HEK293 (cell line): ENCODE measurements at regions not wholly inside any gene's neighbourhood (a gene's known extent, or its start where the extent isn't known, plus 50 kb on each side); places are given as distances from the start of the nearest gene placed in this dataset.

Experiments
- CTCF ChIA-PET: fragments of 350-600 bp; formaldehyde crosslinking; extraction: SDS; loops from one replicate; lab custom pipeline; 2021; ENCODE audit warnings: antibody characterized with exemption; lab: Yijun Ruan, JAX
- POLR2A ChIA-PET: fragments of 300-600 bp; formaldehyde crosslinking; extraction: SDS; loops from one replicate; lab custom pipeline; 2020; ENCODE audit warnings: antibody characterized with exemption, inconsistent platforms; lab: Yijun Ruan, JAX
- H3K27ac ChIP-seq: fragments of 200-500 bp; sonication (Bioruptor generic); 2 replicates; pipeline ENCODE4 v1.5.1; 2014; ENCODE audit warnings: low read depth, low read length, control low read depth, inconsistent platforms; ENCODE audit errors: extremely low read depth
- H3K36me3 ChIP-seq, 2 experiments: fragments of 200-500 bp in 1 of 2; sonication (Bioruptor generic) in 1 of 2; 1 replicate in 1 of 2; 2 replicates in 1 of 2; pipeline ENCODE4 v1.5.1; 2014 to 2017; ENCODE audit warnings: inconsistent platforms in 2 of 2, low read length in 2 of 2; ENCODE audit not compliant: control insufficient read depth in 2 of 2, insufficient read depth in 1 of 2
- H3K4me1 ChIP-seq: fragments of 200-500 bp; sonication (Bioruptor generic); 2 replicates; pipeline ENCODE4 v1.5.1; 2014; ENCODE audit warnings: mild to moderate bottlenecking, low read length, inconsistent platforms; ENCODE audit not compliant: control insufficient read depth, insufficient read depth
- H3K4me3 ChIP-seq: 2 replicates; pipeline ENCODE4 v1.5.1; 2011; ENCODE audit warnings: low read depth, mild to moderate bottlenecking, control low read depth, low read length, moderate library complexity
- H3K9me3 ChIP-seq: fragments of 200-500 bp; sonication (Bioruptor generic); 2 replicates; pipeline ENCODE4 v1.5.1; 2014; ENCODE audit warnings: low read depth, low read length, inconsistent platforms; ENCODE audit not compliant: control insufficient read depth, insufficient read depth
- BCL11A ChIP-seq: fragments of 450-650 bp; formaldehyde crosslinking; IDR thresholded peaks from 2 replicates; pipeline ENCODE4 v1.5.1; 2016; ENCODE audit warnings: low read depth, missing biosample characterization, missing genetic modification characterization
- HOXD13 ChIP-seq: sonication (generic); formaldehyde crosslinking; IDR thresholded peaks from 2 replicates; pipeline ENCODE4 v1.8.0; 2022; ENCODE audit warnings: missing genetic modification reagents, borderline replicate concordance
- KLF7 ChIP-seq: fragments of 450-650 bp; formaldehyde crosslinking; IDR thresholded peaks from 2 replicates; pipeline ENCODE4 v1.5.1; 2016; ENCODE audit warnings: missing biosample characterization, missing genetic modification characterization, borderline replicate concordance
- ZBTB1 ChIP-seq: fragments of 450-650 bp; formaldehyde crosslinking; IDR thresholded peaks from 2 replicates; pipeline ENCODE4 v1.5.1; 2016; ENCODE audit warnings: missing biosample characterization, missing genetic modification characterization
- ZFP3 ChIP-seq: fragments of 450-650 bp; formaldehyde crosslinking; IDR thresholded peaks from 2 replicates; pipeline ENCODE4 v1.5.1; 2016; ENCODE audit warnings: low read depth, missing biosample characterization, missing genetic modification characterization
- ZNF114 ChIP-seq: fragments of 450-650 bp; formaldehyde crosslinking; IDR thresholded peaks from 2 replicates; pipeline ENCODE4 v1.5.0; 2017; ENCODE audit warnings: missing biosample characterization, missing genetic modification characterization
- ZNF214 ChIP-seq: fragments of 450-650 bp; formaldehyde crosslinking; IDR thresholded peaks from 2 replicates; pipeline ENCODE4 v1.5.1; 2017; ENCODE audit warnings: missing biosample characterization, mild to moderate bottlenecking, missing genetic modification characterization, borderline replicate concordance
- ZNF221 ChIP-seq: fragments of 450-650 bp; formaldehyde crosslinking; IDR thresholded peaks from 2 replicates; pipeline ENCODE4 v1.5.1; 2017; ENCODE audit warnings: missing biosample characterization, missing genetic modification characterization, borderline replicate concordance
- ZNF239 ChIP-seq: fragments of 450-650 bp; formaldehyde crosslinking; IDR thresholded peaks from 2 replicates; pipeline ENCODE4 v1.5.1; 2016; ENCODE audit warnings: missing biosample characterization, missing genetic modification characterization
- ZNF350 ChIP-seq: fragments of 450-650 bp; formaldehyde crosslinking; IDR thresholded peaks from 2 replicates; pipeline ENCODE4 v1.5.0; 2017; ENCODE audit warnings: missing biosample characterization, mild to moderate bottlenecking, missing genetic modification characterization
- ZNF37A ChIP-seq: fragments of 450-650 bp; IDR thresholded peaks from 2 replicates; pipeline ENCODE4 v1.5.1; 2018; ENCODE audit warnings: missing biosample characterization, missing genetic modification characterization
- ZXDB ChIP-seq: fragments of 450-650 bp; formaldehyde crosslinking; IDR thresholded peaks from 2 replicates; pipeline ENCODE4 v1.5.1; 2016; ENCODE audit warnings: missing biosample characterization, missing genetic modification characterization
- TF ChIP-seq, protein P1 (sequence below): fragments of 450-650 bp; formaldehyde crosslinking; IDR thresholded peaks from 2 replicates; pipeline ENCODE4 v1.5.1; 2016; ENCODE audit warnings: missing biosample characterization, missing genetic modification characterization
- TF ChIP-seq, protein P2 (sequence below): fragments of 450-650 bp; formaldehyde crosslinking; IDR thresholded peaks from 2 replicates; pipeline ENCODE4 v1.5.1; 2017; ENCODE audit warnings: missing biosample characterization, mild to moderate bottlenecking, missing genetic modification characterization, moderate library complexity
- TF ChIP-seq, protein P3 (sequence below): fragments of 450-650 bp; formaldehyde crosslinking; IDR thresholded peaks from 2 replicates; pipeline ENCODE4 v1.5.1; 2016; ENCODE audit warnings: missing biosample characterization, missing genetic modification characterization
- TF ChIP-seq, protein P4 (sequence below): fragments of 450-650 bp; formaldehyde crosslinking; IDR thresholded peaks from 2 replicates; pipeline ENCODE4 v1.5.1; 2016; ENCODE audit warnings: missing biosample characterization, missing genetic modification characterization
- TF ChIP-seq, protein P5 (sequence below): fragments of 450-650 bp; formaldehyde crosslinking; IDR thresholded peaks from 2 replicates; pipeline ENCODE4 v1.5.1; 2017; ENCODE audit warnings: missing biosample characterization, missing genetic modification characterization
- TF ChIP-seq, protein P6 (sequence below): fragments of 450-650 bp; formaldehyde crosslinking; optimal IDR thresholded peaks from 2 replicates; pipeline ENCODE3; 2016; ENCODE audit warnings: missing biosample characterization, mild to moderate bottlenecking, missing genetic modification characterization
- TF ChIP-seq, protein P7 (sequence below): fragments of 450-650 bp; formaldehyde crosslinking; IDR thresholded peaks from 2 replicates; pipeline ENCODE4 v1.5.1; 2017; ENCODE audit warnings: missing biosample characterization, missing genetic modification characterization

DNA sequence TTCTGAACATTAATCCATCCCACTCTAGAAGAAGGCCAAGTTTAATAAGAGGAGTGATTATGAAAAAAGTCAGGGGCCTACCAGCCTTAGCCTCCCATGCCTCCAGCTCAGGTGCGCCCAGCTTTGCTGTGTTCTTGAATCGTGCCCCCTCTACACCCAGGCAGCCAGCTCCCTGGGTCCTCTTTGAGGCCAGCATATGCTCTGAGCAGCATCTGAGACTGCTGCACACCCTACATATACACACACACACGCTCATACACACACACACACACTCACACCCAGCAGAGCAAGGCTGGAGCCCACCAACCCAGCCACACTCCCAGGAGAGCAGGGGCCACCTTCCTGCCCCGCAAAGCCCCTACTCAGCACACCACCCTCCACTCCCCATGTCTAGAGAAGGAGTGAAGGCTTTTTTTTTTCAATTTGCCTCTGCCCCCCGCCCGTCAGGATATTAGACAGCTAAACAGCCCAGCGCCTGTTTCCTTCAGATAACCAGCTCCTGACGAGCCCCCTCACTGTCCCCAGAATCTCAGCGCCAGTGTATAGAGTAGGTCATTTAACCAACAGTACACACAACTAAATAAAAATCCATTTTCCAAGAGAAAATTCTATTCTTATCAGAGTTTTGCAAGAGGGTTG lies 121.6 kb downstream of the BUD13 start:
- Histone ChIP-seq H3K36me3 (no peaks in the 10 kb centered on the region), H3K9me3 (no peaks in the 10 kb centered on the region)
- CTCF ChIA-PET, result interaction anchor here (1.6 kb wide), 1 partner anchor 40 kb away, joined by 5 read pairs; no protein-coding TSS in a partner anchor
- TF ChIP-seq, protein P1, sequence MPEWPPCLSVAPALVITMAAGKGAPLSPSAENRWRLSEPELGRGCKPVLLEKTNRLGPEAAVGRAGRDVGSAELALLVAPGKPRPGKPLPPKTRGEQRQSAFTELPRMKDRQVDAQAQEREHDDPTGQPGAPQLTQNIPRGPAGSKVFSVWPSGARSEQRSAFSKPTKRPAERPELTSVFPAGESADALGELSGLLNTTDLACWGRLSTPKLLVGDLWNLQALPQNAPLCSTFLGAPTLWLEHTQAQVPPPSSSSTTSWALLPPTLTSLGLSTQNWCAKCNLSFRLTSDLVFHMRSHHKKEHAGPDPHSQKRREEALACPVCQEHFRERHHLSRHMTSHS (tag by site-specific recombination), result no peak
- TF ChIP-seq, protein P2, sequence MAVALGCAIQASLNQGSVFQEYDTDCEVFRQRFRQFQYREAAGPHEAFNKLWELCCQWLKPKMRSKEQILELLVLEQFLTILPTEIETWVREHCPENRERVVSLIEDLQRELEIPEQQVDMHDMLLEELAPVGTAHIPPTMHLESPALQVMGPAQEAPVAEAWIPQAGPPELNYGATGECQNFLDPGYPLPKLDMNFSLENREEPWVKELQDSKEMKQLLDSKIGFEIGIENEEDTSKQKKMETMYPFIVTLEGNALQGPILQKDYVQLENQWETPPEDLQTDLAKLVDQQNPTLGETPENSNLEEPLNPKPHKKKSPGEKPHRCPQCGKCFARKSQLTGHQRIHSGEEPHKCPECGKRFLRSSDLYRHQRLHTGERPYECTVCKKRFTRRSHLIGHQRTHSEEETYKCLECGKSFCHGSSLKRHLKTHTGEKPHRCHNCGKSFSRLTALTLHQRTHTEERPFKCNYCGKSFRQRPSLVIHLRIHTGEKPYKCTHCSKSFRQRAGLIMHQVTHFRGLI (tag by site-specific recombination), result no peak
- TF ChIP-seq ZNF239 (tag by site-specific recombination) (no peak), ZNF221 (tag by site-specific recombination) (no peak), ZNF350 (no peak), ZNF114 (tag by site-specific recombination) (no peak), ZBTB1 (tag by site-specific recombination) (no peak), ZNF214 (no peak), ZFP3 (tag by site-specific recombination) (no peak), ZXDB (no peak), HOXD13 (CRISPR knock-in tag) (no peak), BCL11A (no peak), KLF7 (no peak), ZNF37A (tag by site-specific recombination) (no peak)
- TF ChIP-seq, protein P3, sequence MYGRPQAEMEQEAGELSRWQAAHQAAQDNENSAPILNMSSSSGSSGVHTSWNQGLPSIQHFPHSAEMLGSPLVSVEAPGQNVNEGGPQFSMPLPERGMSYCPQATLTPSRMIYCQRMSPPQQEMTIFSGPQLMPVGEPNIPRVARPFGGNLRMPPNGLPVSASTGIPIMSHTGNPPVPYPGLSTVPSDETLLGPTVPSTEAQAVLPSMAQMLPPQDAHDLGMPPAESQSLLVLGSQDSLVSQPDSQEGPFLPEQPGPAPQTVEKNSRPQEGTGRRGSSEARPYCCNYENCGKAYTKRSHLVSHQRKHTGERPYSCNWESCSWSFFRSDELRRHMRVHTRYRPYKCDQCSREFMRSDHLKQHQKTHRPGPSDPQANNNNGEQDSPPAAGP (tag by site-specific recombination), result no peak
- TF ChIP-seq, protein P4, sequence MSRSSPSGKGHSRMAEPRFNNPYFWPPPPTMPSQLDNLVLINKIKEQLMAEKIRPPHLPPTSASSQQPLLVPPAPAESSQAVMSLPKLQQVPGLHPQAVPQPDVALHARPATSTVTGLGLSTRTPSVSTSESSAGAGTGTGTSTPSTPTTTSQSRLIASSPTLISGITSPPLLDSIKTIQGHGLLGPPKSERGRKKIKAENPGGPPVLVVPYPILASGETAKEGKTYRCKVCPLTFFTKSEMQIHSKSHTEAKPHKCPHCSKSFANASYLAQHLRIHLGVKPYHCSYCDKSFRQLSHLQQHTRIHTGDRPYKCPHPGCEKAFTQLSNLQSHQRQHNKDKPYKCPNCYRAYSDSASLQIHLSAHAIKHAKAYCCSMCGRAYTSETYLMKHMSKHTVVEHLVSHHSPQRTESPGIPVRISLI (tag by site-specific recombination), result no peak
- TF ChIP-seq, protein P5, sequence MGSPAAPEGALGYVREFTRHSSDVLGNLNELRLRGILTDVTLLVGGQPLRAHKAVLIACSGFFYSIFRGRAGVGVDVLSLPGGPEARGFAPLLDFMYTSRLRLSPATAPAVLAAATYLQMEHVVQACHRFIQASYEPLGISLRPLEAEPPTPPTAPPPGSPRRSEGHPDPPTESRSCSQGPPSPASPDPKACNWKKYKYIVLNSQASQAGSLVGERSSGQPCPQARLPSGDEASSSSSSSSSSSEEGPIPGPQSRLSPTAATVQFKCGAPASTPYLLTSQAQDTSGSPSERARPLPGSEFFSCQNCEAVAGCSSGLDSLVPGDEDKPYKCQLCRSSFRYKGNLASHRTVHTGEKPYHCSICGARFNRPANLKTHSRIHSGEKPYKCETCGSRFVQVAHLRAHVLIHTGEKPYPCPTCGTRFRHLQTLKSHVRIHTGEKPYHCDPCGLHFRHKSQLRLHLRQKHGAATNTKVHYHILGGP, result no peak
- TF ChIP-seq, protein P6, sequence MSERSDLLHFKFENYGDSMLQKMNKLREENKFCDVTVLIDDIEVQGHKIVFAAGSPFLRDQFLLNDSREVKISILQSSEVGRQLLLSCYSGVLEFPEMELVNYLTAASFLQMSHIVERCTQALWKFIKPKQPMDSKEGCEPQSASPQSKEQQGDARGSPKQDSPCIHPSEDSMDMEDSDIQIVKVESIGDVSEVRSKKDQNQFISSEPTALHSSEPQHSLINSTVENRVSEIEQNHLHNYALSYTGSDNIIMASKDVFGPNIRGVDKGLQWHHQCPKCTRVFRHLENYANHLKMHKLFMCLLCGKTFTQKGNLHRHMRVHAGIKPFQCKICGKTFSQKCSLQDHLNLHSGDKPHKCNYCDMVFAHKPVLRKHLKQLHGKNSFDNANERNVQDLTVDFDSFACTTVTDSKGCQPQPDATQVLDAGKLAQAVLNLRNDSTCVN (tag by site-specific recombination), result no peak
- TF ChIP-seq, protein P7, sequence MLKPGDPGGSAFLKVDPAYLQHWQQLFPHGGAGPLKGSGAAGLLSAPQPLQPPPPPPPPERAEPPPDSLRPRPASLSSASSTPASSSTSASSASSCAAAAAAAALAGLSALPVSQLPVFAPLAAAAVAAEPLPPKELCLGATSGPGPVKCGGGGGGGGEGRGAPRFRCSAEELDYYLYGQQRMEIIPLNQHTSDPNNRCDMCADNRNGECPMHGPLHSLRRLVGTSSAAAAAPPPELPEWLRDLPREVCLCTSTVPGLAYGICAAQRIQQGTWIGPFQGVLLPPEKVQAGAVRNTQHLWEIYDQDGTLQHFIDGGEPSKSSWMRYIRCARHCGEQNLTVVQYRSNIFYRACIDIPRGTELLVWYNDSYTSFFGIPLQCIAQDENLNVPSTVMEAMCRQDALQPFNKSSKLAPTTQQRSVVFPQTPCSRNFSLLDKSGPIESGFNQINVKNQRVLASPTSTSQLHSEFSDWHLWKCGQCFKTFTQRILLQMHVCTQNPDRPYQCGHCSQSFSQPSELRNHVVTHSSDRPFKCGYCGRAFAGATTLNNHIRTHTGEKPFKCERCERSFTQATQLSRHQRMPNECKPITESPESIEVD, result no peak
- TF ChIP-seq, all 188 proteins: peak for 0
- POLR2A ChIA-PET, result no interaction called here
- Histone ChIP-seq H3K4me3 (no peak overlapping the region), H3K4me1 (no peaks in the 10 kb centered on the region), H3K27ac (no peak overlapping the region)
